ENCODE measurements at regions not wholly inside any gene's neighbourhood (a gene's known extent, or its start where the extent isn't known, plus 50 kb on each side); places are given as distances from the start of the nearest gene placed in this dataset.

DNA sequence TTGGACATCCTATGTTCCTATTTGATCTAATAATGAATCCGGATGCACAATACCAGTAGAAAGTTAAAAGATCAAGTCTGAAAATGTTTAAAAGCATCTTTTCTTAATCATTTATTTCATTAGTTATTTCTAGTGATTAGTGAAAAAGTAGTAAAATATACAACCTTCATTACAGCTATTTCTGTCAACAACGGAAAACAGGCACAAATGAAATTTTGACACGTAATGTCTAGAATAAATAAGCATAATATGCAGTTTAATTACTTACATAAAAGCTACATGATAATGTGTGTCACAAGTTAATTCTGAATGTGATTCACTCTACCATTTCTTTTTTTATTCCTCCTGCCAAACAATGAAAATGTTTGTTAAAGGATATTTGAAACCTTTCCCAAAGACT, 216.1 kb downstream of the MYCN start:
- intact Hi-C loops (cut with micrococcal nuclease) = no loop called here
- no peaks in the 10 kb centered on the region for H3K27me3 ChIP-seq (ENCODE audit: control insufficient read depth, insufficient read depth, low read length)
- no peak overlapping the region for H2AK5ac ChIP-seq (ENCODE audit: low read depth, low read length)

More for the DNA sequence above, 216.1 kb downstream of the MYCN start:
- Histone ChIP-seq H3K9ac (ENCODE audit: low read depth, low read length) (no peak overlapping the region), H2BK15ac (ENCODE audit: low read depth, low read length) (no peak overlapping the region), H3K4me1 (ENCODE audit: control insufficient read depth, insufficient read depth, low read length) (no peaks in the 10 kb centered on the region), H3K14ac (replicated peaks; ENCODE audit: low read depth, low read length) (no peak overlapping the region), H3K23ac (ENCODE audit: low read depth, low read length) (no peak overlapping the region), H3K4me2 (ENCODE audit: low read depth, low read length) (no peak overlapping the region), H3K79me1 (ENCODE audit: low read depth in 1 of 2, low read length in 2 of 2) (no peaks in the 10 kb centered on the region), H4K20me1 (ENCODE audit: insufficient read depth, low read length) (no peaks in the 10 kb centered on the region), H2BK120ac (ENCODE audit: low read depth, low read length) (no peak overlapping the region), H2BK5ac (ENCODE audit: low read depth, low read length, poor library complexity, severe bottlenecking) (no peak overlapping the region), H2AFZ (replicated peaks; ENCODE audit: low read length, poor library complexity) (no peak overlapping the region), H3K18ac (ENCODE audit: low read depth, low read length) (no peak overlapping the region), H3K9me3 (ENCODE audit: control insufficient read depth, insufficient read depth, low read length) (peaks cover 22% of the 10 kb centered on the region), H4K91ac (ENCODE audit: insufficient read depth, low read depth, low read length) (no peak overlapping the region), H3K27ac (ENCODE audit: insufficient read depth, low read length) (no peak overlapping the region), H4K8ac (ENCODE audit: low read depth in 2 of 2, low read length in 2 of 2) (no peak overlapping the region), H3K36me3 (ENCODE audit: control insufficient read depth, insufficient read depth, low read length) (no peaks in the 10 kb centered on the region), H3K56ac (ENCODE audit: extremely low read depth, insufficient read depth, low read length) (no peak overlapping the region), H3K9me1 (ENCODE audit: insufficient read depth, low read length) (no peaks in the 10 kb centered on the region), H4K5ac (ENCODE audit: low read depth, low read length) (no peak overlapping the region), H2BK20ac (ENCODE audit: low read depth, low read length) (no peak overlapping the region), H3K4me3 (ENCODE audit: insufficient read depth, low read depth, low read length) (no peak overlapping the region), H2AK9ac (replicated peaks; ENCODE audit: low read depth, low read length, poor library complexity) (no peak overlapping the region), H3K4ac (ENCODE audit: low read depth, low read length) (no peak overlapping the region)
- ChIA-PET POLR2A (ENCODE audit: unreplicated experiment) (no interaction called here), CTCF (no interaction called here)
- no CpG with 5 or more reads among the region's 3 CpGs for WGBS, 2 experiments (ENCODE audit: extremely low coverage in 2 of 2, insufficient read length in 1 of 2)
- in situ Hi-C loops (cut with MboI; ENCODE audit: low sequenced_read_pairs) (no loop called here), dilution Hi-C loops (cut with HindIII; ENCODE audit: low sequenced_read_pairs, unreplicated experiment) (no loop called here)
- ATAC-seq (ENCODE audit: low read depth) (no peak), DNase-seq (no peak)
- no TSS peak for BruUV-seq (replicated peaks)
- TF ChIP-seq CHD1 (IDR thresholded peaks at IDR 0.05; ENCODE audit: low read depth, low read length) = no peak
- TF ChIP-seq RAD21 (IDR thresholded peaks at IDR 0.05; ENCODE audit: low read length) = no peak
- no peak for TF ChIP-seq POLR2A (IDR thresholded peaks at IDR 0.05; ENCODE audit: low read depth, low read length)

All from IMR-90 (cell line).